MM.1S (cell line): ENCODE measurements at regions not wholly inside any gene's neighbourhood (a gene's known extent, or its start where the extent isn't known, plus 50 kb on each side); places are given as distances from the start of the nearest gene placed in this dataset.
"Not testable (repeated sequence)": the region's sequence is repeated elsewhere in the genome, so short reads cannot be mapped to it uniquely, and the experiment has no call there.

ENCODE experiments used
- DNase-seq: peaks from one replicate; pipeline ENCODE4 v3.0.0-alpha.2; 2015
- H2AFZ ChIP-seq: fragments of 300-600 bp; sonication (generic); 2 replicates; pipeline ENCODE4 v1.6.0; 2016; ENCODE audit warnings: antibody characterized with exemption, low read length
- H3F3A ChIP-seq: fragments of 300-600 bp; sonication (generic); 2 replicates; pipeline ENCODE4 v1.6.1; 2016; ENCODE audit warnings: mild to moderate bottlenecking, antibody characterized with exemption, low read length, moderate library complexity, mixed read lengths; ENCODE audit not compliant: insufficient read depth
- H3K27ac ChIP-seq: fragments of 300-600 bp; sonication (generic); 2 replicates; pipeline ENCODE4 v1.5.1; 2016; ENCODE audit warnings: mild to moderate bottlenecking, low read length
- H3K27me3 ChIP-seq: fragments of 300-600 bp; sonication (generic); replicated peaks from 2 replicates; pipeline ENCODE4 v1.6.0; 2016; ENCODE audit warnings: low read length; ENCODE audit not compliant: insufficient read depth
- H3K36me3 ChIP-seq: fragments of 300-600 bp; sonication (generic); replicated peaks from 2 replicates; pipeline ENCODE4 v1.6.1; 2016; ENCODE audit warnings: mild to moderate bottlenecking, low read length, mixed read lengths; ENCODE audit not compliant: insufficient read depth
- H3K4me1 ChIP-seq: fragments of 300-600 bp; sonication (generic); 2 replicates; pipeline ENCODE4 v1.6.1; 2016; ENCODE audit warnings: low read length, mixed read lengths
- H3K4me2 ChIP-seq: fragments of 300-600 bp; sonication (generic); 2 replicates; pipeline ENCODE4 v1.6.0; 2016; ENCODE audit warnings: low read depth, low read length
- H3K4me3 ChIP-seq: fragments of 300-600 bp; sonication (generic); 2 replicates; pipeline ENCODE4 v1.5.1; 2016; ENCODE audit warnings: low read length, mixed read lengths
- H3K79me2 ChIP-seq: fragments of 300-600 bp; sonication (generic); 2 replicates; pipeline ENCODE4 v1.6.1; 2016; ENCODE audit warnings: mixed run types, low read length, mixed read lengths
- H3K9ac ChIP-seq: fragments of 300-600 bp; sonication (generic); 2 replicates; pipeline ENCODE4 v1.6.1; 2016; ENCODE audit warnings: low read length, mixed read lengths
- H3K9me2 ChIP-seq: fragments of 300-600 bp; sonication (generic); replicated peaks from 2 replicates; pipeline ENCODE4 v1.6.1; 2016; ENCODE audit warnings: mild to moderate bottlenecking, low read length, mixed read lengths; ENCODE audit not compliant: insufficient read depth
- H3K9me3 ChIP-seq: fragments of 300-600 bp; sonication (generic); replicated peaks from 2 replicates; pipeline ENCODE4 v1.6.1; 2016; ENCODE audit warnings: mild to moderate bottlenecking, low read length, mixed read lengths; ENCODE audit not compliant: insufficient read depth
- H4K20me1 ChIP-seq: fragments of 300-600 bp; sonication (generic); 2 replicates; pipeline ENCODE4 v1.6.1; 2016; ENCODE audit warnings: mild to moderate bottlenecking, low read length, moderate library complexity, mixed read lengths; ENCODE audit not compliant: insufficient read depth
- CTCF ChIP-seq: fragments of 300-600 bp; sonication (generic); IDR thresholded peaks from 2 replicates; pipeline ENCODE4 v1.5.1; 2016; ENCODE audit warnings: antibody characterized with exemption, low read length, mixed read lengths
- EZH2 ChIP-seq: fragments of 300-600 bp; sonication (generic); optimal IDR thresholded peaks from 2 replicates; pipeline ENCODE3; 2017; ENCODE audit warnings: low read depth, mild to moderate bottlenecking, antibody characterized with exemption, low read length, mixed read lengths
- EZH2phosphoT487 ChIP-seq: fragments of 300-600 bp; sonication (generic); IDR thresholded peaks from 2 replicates; pipeline ENCODE4 v1.6.1; 2018; ENCODE audit warnings: antibody characterized with exemption, low read length

DNA sequence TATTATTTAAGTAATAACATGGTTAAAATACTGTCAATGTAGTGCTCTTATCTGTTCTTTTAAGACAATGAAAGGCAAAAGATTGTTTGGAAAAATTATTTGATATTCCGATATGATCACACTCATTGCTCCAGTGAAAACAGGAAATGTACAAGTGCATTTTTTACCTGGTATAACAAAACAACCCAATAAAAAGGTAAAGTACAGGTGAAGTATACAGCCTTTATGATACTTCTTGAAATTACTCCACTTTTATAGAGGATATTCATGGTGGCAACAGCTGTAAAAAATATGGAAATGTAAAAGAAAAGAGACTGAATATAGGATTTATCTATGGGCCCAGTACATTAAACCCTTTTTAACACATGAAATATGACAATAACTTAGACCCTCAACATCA lies 298.6 kb upstream of the HNRNPA3 start:
- H3K4me3 ChIP-seq = no peak overlapping the region

GRCh38 chr2:176914371-176914770 lies 298.2 kb upstream of the HNRNPA3 start:
- Histone ChIP-seq H3K36me3 (no peaks in the 10 kb centered on the region), H3K4me1 (no peaks in the 10 kb centered on the region), H3K27ac (no peak overlapping the region), H3K9me2 (no peaks in the 10 kb centered on the region), H3K9ac (no peak overlapping the region), H3K9me3 (no peaks in the 10 kb centered on the region), H4K20me1 (no peaks in the 10 kb centered on the region), H3F3A (no peaks in the 10 kb centered on the region), H3K4me2 (no peak overlapping the region), H3K79me2 (no peaks in the 10 kb centered on the region), H2AFZ (no peak overlapping the region), H3K4me3 (no peak overlapping the region), H3K27me3 (no peaks in the 10 kb centered on the region)
- no peak for DNase-seq
- TF ChIP-seq EZH2phosphoT487 = no peak
- TF ChIP-seq CTCF = no peak
- TF ChIP-seq EZH2 = no peak

More for the DNA sequence above, 298.6 kb upstream of the HNRNPA3 start:
- Histone ChIP-seq H3K9me2 (no peaks in the 10 kb centered on the region), H3K4me2 (no peak overlapping the region), H3K9ac (no peak overlapping the region), H3K27me3 (no peaks in the 10 kb centered on the region), H3K27ac (no peak overlapping the region), H3K9me3 (no peaks in the 10 kb centered on the region), H3K4me1 (no peaks in the 10 kb centered on the region), H3K79me2 (no peaks in the 10 kb centered on the region), H3F3A (no peaks in the 10 kb centered on the region), H4K20me1 (no peaks in the 10 kb centered on the region), H2AFZ (no peak overlapping the region), H3K36me3 (no peaks in the 10 kb centered on the region)
- no peak for TF ChIP-seq EZH2
- TF ChIP-seq EZH2phosphoT487 = no peak
- TF ChIP-seq CTCF = no peak
- DNase-seq = no peak

DNA sequence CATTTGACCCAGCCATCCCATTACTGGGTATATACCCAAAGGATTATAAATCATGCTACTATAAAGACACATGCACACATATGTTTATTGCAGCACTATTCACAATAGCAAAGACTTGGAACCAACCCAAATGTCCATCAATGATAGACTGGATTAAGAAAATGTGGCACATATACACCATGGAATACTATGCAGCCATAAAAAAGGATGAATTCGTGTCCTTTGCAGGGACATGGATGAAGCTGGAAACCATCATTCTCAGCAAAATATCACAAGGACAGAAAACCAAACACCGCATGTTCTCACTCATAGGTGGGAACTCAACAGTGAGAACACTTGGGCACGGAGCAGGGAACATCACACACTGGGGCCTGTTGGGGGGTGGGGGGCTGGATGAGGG lies 290.0 kb upstream of the HNRNPA3 start:
- not testable (repeated sequence) for H3K4me3 ChIP-seq, H2AFZ ChIP-seq, H4K20me1 ChIP-seq, H3K9me2 ChIP-seq, DNase-seq, H3F3A ChIP-seq, H3K27me3 ChIP-seq, H3K9me3 ChIP-seq, H3K79me2 ChIP-seq, H3K4me1 ChIP-seq, H3K4me2 ChIP-seq, H3K9ac ChIP-seq, H3K36me3 ChIP-seq, H3K27ac ChIP-seq

- Histone ChIP-seq H4K20me1 (no peaks in the 10 kb centered on the region), H3K36me3 (no peaks in the 10 kb centered on the region), H3K9ac (no peak overlapping the region)
Measured at GRCh38 chr2:176923205-176923604, 289.4 kb upstream of the HNRNPA3 start.

More at GRCh38 chr2:176923205-176923604, 289.4 kb upstream of the HNRNPA3 start:
- Histone ChIP-seq H3K27me3 (no peaks in the 10 kb centered on the region), H3K9me2 (no peaks in the 10 kb centered on the region), H3K4me1 (no peaks in the 10 kb centered on the region), H3K4me3 (no peak overlapping the region), H3F3A (no peaks in the 10 kb centered on the region), H3K9me3 (no peaks in the 10 kb centered on the region), H3K4me2 (no peak overlapping the region), H3K79me2 (no peaks in the 10 kb centered on the region), H3K27ac (no peak overlapping the region), H2AFZ (no peak overlapping the region)
- no peak for TF ChIP-seq EZH2phosphoT487
- no peak for TF ChIP-seq EZH2
- DNase-seq = no peak
